H1 (cell line): ENCODE measurements at regions not wholly inside any gene's neighbourhood (a gene's known extent, or its start where the extent isn't known, plus 50 kb on each side); places are given as distances from the start of the nearest gene placed in this dataset.

Experiments used
- CEBPB ChIP-seq: IDR thresholded peaks from 2 replicates; pipeline ENCODE4 v1.6.1; 2012; ENCODE audit warnings: low read depth, low read length
- CHD7 ChIP-seq: fragments of 300-600 bp; sonication (generic); IDR thresholded peaks from 2 replicates; pipeline ENCODE4 v1.7.1; 2012; ENCODE audit warnings: low read length, moderate library complexity, mild to moderate bottlenecking, inconsistent platforms; ENCODE audit not compliant: insufficient replicate concordance
- E2F6 ChIP-seq: IDR thresholded peaks from 2 replicates; pipeline ENCODE4 v1.6.1; 2012; ENCODE audit warnings: inconsistent platforms
- EP300 ChIP-seq, 2 experiments: IDR thresholded peaks; 1 replicate in 1 of 2; 2 replicates in 1 of 2; pipeline ENCODE4 v1.6.1; 2011 to 2012; ENCODE audit warnings: low read depth in 2 of 2, low read length in 2 of 2, mild to moderate bottlenecking in 2 of 2, borderline replicate concordance in 1 of 2, inconsistent platforms in 1 of 2, moderate library complexity in 1 of 2
- FOSL1 ChIP-seq: IDR thresholded peaks from 2 replicates; pipeline ENCODE4 v1.6.1; 2011; ENCODE audit warnings: mild to moderate bottlenecking, low read depth, low read length, moderate library complexity; ENCODE audit not compliant: insufficient read depth
- JUN ChIP-seq: IDR thresholded peaks from 2 replicates; pipeline ENCODE4 v1.6.1; 2011; ENCODE audit warnings: low read depth, mild to moderate bottlenecking, improper control_type of control experiment, low read length
- NANOG ChIP-seq: IDR thresholded peaks from 2 replicates; pipeline ENCODE4 v1.6.1; 2011; ENCODE audit warnings: low read length, low read depth, mild to moderate bottlenecking, inconsistent platforms; ENCODE audit not compliant: insufficient read depth, poor library complexity, severe bottlenecking
- POU5F1 ChIP-seq: IDR thresholded peaks from 2 replicates; pipeline ENCODE4 v1.6.1; 2011; ENCODE audit warnings: low read depth, mild to moderate bottlenecking, low read length, moderate library complexity
- SP1 ChIP-seq: IDR thresholded peaks from 2 replicates; pipeline ENCODE4 v1.6.1; 2011; ENCODE audit warnings: low read depth, low read length
- SRF ChIP-seq: IDR thresholded peaks from 2 replicates; pipeline ENCODE4 v1.6.1; 2011; ENCODE audit warnings: mild to moderate bottlenecking, low read depth, low read length, moderate library complexity

GRCh38 chr2:52897511-52898044 lies 870.0 kb upstream of the CHAC2 start (continued):
- TF ChIP-seq CHD7 (peak; percentile 83), EP300 (IDR thresholded peaks at IDR 0.05; ENCODE audit: borderline replicate concordance in 1 of 2, low read depth in 2 of 2, low read length in 2 of 2) (peak in 1 of 2 experiments; percentile 92; a peak in 2 of 3 replicates), NANOG (peak; percentile 96), E2F6 (no peak), POU5F1 (peak; percentile 74; the same call in 1 of the 2 replicates), SRF (peak; percentile 95), JUN (no peak), FOSL1 (no peak), CEBPB (no peak), SP1 (peak; percentile 50; the same call in 1 of the 2 replicates)
